Endothelial cell (in vitro differentiated cells): ENCODE measurements at regions not wholly inside any gene's neighbourhood (a gene's known extent, or its start where the extent isn't known, plus 50 kb on each side); places are given as distances from the start of the nearest gene placed in this dataset.
"Not testable (repeated sequence)": the region's sequence is repeated elsewhere in the genome, so short reads cannot be mapped to it uniquely, and the experiment has no call there.

Experiments
- DNase-seq: peaks from one replicate; pipeline ENCODE4 v3.0.0; 2021; ENCODE audit warnings: low spot score
- H3K27ac Mint-ChIP-seq: one replicate; pipeline ENCODE4 v1.8.0; 2021; ENCODE audit warnings: mixed read lengths, inconsistent platforms; ENCODE audit not compliant: unreplicated experiment
- H3K27me3 Mint-ChIP-seq: one replicate; pipeline ENCODE4 v1.8.0; 2021; ENCODE audit warnings: mild to moderate bottlenecking, moderate library complexity, mixed read lengths, inconsistent platforms; ENCODE audit not compliant: unreplicated experiment
- H3K36me3 Mint-ChIP-seq: one replicate; pipeline ENCODE4 v1.8.0; 2021; ENCODE audit warnings: mild to moderate bottlenecking, low read depth, mixed read lengths, inconsistent platforms; ENCODE audit not compliant: unreplicated experiment
- H3K4me1 Mint-ChIP-seq: one replicate; pipeline ENCODE4 v1.8.0; 2021; ENCODE audit warnings: mild to moderate bottlenecking, mixed read lengths, inconsistent platforms; ENCODE audit not compliant: unreplicated experiment
- H3K4me3 Mint-ChIP-seq: one replicate; pipeline ENCODE4 v1.8.0; 2021; ENCODE audit warnings: mild to moderate bottlenecking, mixed read lengths, inconsistent platforms; ENCODE audit not compliant: unreplicated experiment
- H3K9me3 Mint-ChIP-seq: one replicate; pipeline ENCODE4 v1.8.0; 2021; ENCODE audit warnings: mixed read lengths, inconsistent platforms; ENCODE audit not compliant: unreplicated experiment
- CTCF ChIP-seq: fragments of 200-600 bp; sonication (generic); IDR thresholded peaks from one replicate; pipeline ENCODE4 v1.5.0; 2021; ENCODE audit warnings: antibody characterized with exemption; ENCODE audit not compliant: unreplicated experiment

GRCh38 chr21:10270211-10270610 is 251.2 kb upstream of the TPTE start:
- not testable (repeated sequence) for H3K27me3 Mint-ChIP-seq, H3K27ac Mint-ChIP-seq, H3K4me3 Mint-ChIP-seq, H3K4me1 Mint-ChIP-seq
- peaks cover 14% of the 10 kb centered on the region for H3K36me3 Mint-ChIP-seq
- peaks cover 20% of the 10 kb centered on the region for H3K9me3 Mint-ChIP-seq
- DNase-seq = peak; percentile 1

GRCh38 chr21:10271666-10272207 is 249.6 kb upstream of the TPTE start:
- not testable (repeated sequence) for H3K27me3 Mint-ChIP-seq, H3K4me3 Mint-ChIP-seq, H3K27ac Mint-ChIP-seq, H3K4me1 Mint-ChIP-seq
- peaks cover 20% of the 10 kb centered on the region for H3K9me3 Mint-ChIP-seq
- DNase-seq = peak; percentile 3
- peaks cover 14% of the 10 kb centered on the region for H3K36me3 Mint-ChIP-seq

GRCh38 chr21:10272216-10272615 is 249.2 kb upstream of the TPTE start:
- Mint-ChIP-seq H3K36me3 (peaks cover 14% of the 10 kb centered on the region), H3K4me1 (no peaks in the 10 kb centered on the region)

GRCh38 chr21:10273196-10273595 is 248.2 kb upstream of the TPTE start:
- Mint-ChIP-seq H3K4me3 (no peak overlapping the region), H3K4me1 (no peaks in the 10 kb centered on the region), H3K27ac (no peak overlapping the region), H3K36me3 (peaks cover 14% of the 10 kb centered on the region), H3K27me3 (peaks cover 7% of the 10 kb centered on the region), H3K9me3 (peaks cover 20% of the 10 kb centered on the region)
- DNase-seq = no peak
- no peak for TF ChIP-seq CTCF

More at GRCh38 chr21:10272216-10272615, 249.2 kb upstream of the TPTE start:
- Mint-ChIP-seq H3K27ac (peak overlapping the region; percentile 1), H3K4me3 (peak overlapping the region; percentile 2), H3K27me3 (peaks cover 7% of the 10 kb centered on the region), H3K9me3 (peaks cover 20% of the 10 kb centered on the region)
- TF ChIP-seq CTCF = no peak
- peak; percentile 4 for DNase-seq

- not testable (repeated sequence) for H3K4me1 Mint-ChIP-seq, H3K27ac Mint-ChIP-seq, H3K27me3 Mint-ChIP-seq, H3K4me3 Mint-ChIP-seq
- peak; percentile 4 for DNase-seq
- Mint-ChIP-seq H3K9me3 (peaks cover 20% of the 10 kb centered on the region), H3K36me3 (peaks cover 14% of the 10 kb centered on the region)
Observed at GRCh38 chr21:10273794-10274338, 247.5 kb upstream of the TPTE start.
